ENCODE measurements at regions not wholly inside any gene's neighbourhood (a gene's known extent, or its start where the extent isn't known, plus 50 kb on each side); places are given as distances from the start of the nearest gene placed in this dataset.

- H3K36me3 ChIP-seq = no peaks in the 10 kb centered on the region
- H3K27me3 ChIP-seq = no peaks in the 10 kb centered on the region
- WGBS, 2 donors = 84 to 91% methylated on average over 3 of the region's 3 CpGs
- no peaks in the 10 kb centered on the region for H3K4me1 ChIP-seq
- H3K4me3 ChIP-seq = no peak overlapping the region
- no peak for DNase-seq
- H3K9me3 ChIP-seq = no peaks in the 10 kb centered on the region
- TF ChIP-seq CTCF (IDR thresholded peaks at IDR 0.05) = no peak
- ATAC-seq = no peak
- no peak overlapping the region for H3K27ac ChIP-seq
- intact Hi-C loops (cut with DNase I) = no loop called here
These were observed 127.4 kb upstream of the NRIP1 start for GRCh38 chr21:15192243-15192642.

- H3K36me3 ChIP-seq = no peaks in the 10 kb centered on the region
- TF ChIP-seq CTCF (IDR thresholded peaks at IDR 0.05) = no peak
- no peak for ATAC-seq
- no peak overlapping the region for H3K27ac ChIP-seq
- 87 to 90% methylated on average over 3 of the region's 3 CpGs for WGBS, 2 donors
- no peaks in the 10 kb centered on the region for H3K4me1 ChIP-seq
- H3K27me3 ChIP-seq = no peaks in the 10 kb centered on the region
- intact Hi-C loops (cut with DNase I) = no loop called here
- H3K9me3 ChIP-seq = no peaks in the 10 kb centered on the region
- H3K4me3 ChIP-seq = no peak overlapping the region
- DNase-seq = no peak
These were observed 129.1 kb upstream of the NRIP1 start for GRCh38 chr21:15193937-15194336.

- no peaks in the 10 kb centered on the region for H3K9me3 ChIP-seq
- H3K27ac ChIP-seq = no peak overlapping the region
- TF ChIP-seq CTCF (IDR thresholded peaks at IDR 0.05) = no peak
- H3K4me3 ChIP-seq = no peak overlapping the region
- intact Hi-C loops (cut with DNase I) = no loop called here
- H3K4me1 ChIP-seq = peaks cover 0 to 11% (median 0%) of the 10 kb centered on the region in 9 donors
- ATAC-seq (no peak), DNase-seq (no peak)
- no peaks in the 10 kb centered on the region for H3K27me3 ChIP-seq
- WGBS, 2 donors = 93 to 99% methylated on average over 2 of the region's 2 CpGs
- no peaks in the 10 kb centered on the region for H3K36me3 ChIP-seq
These were observed 130.3 kb upstream of the NRIP1 start for GRCh38 chr21:15195104-15195503.

- intact Hi-C loops (cut with DNase I) = no loop called here
- TF ChIP-seq CTCF (IDR thresholded peaks at IDR 0.05) = no peak
- DNase-seq = no peak
- H3K4me1 ChIP-seq = peaks cover 0 to 14% (median 0%) of the 10 kb centered on the region in 9 donors
- no peaks in the 10 kb centered on the region for H3K27me3 ChIP-seq
- no peak for ATAC-seq
- no peaks in the 10 kb centered on the region for H3K36me3 ChIP-seq
- WGBS, 2 donors = 89 to 97% methylated on average over 1 of the region's 1 CpG
- H3K4me3 ChIP-seq = no peak overlapping the region
- H3K9me3 ChIP-seq = no peaks in the 10 kb centered on the region
- H3K27ac ChIP-seq = no peak overlapping the region
These were observed 131.0 kb upstream of the NRIP1 start for GRCh38 chr21:15195768-15196167.

- TF ChIP-seq CTCF (IDR thresholded peaks at IDR 0.05) = no peak
- intact Hi-C loops (cut with DNase I) = no loop called here
- Histone ChIP-seq H3K36me3 (no peaks in the 10 kb centered on the region), H3K9me3 (no peaks in the 10 kb centered on the region), H3K27ac (no peak overlapping the region), H3K4me1 (peaks cover 0 to 14% (median 0%) of the 10 kb centered on the region in 9 donors), H3K4me3 (no peak overlapping the region), H3K27me3 (no peaks in the 10 kb centered on the region)
- 82 to 84% methylated on average over 2 of the region's 2 CpGs for WGBS, 2 donors
- no peak for ATAC-seq
- no peak for DNase-seq
These were observed 132.9 kb upstream of the NRIP1 start for GRCh38 chr21:15197696-15198095.
